SK-N-DZ (cell line): ENCODE measurements at regions not wholly inside any gene's neighbourhood (a gene's known extent, or its start where the extent isn't known, plus 50 kb on each side); places are given as distances from the start of the nearest gene placed in this dataset.

Experiments used
- DNase-seq: peaks from one replicate; pipeline ENCODE4 v3.0.0-alpha.2; 2015; ENCODE audit warnings: low spot score

DNA sequence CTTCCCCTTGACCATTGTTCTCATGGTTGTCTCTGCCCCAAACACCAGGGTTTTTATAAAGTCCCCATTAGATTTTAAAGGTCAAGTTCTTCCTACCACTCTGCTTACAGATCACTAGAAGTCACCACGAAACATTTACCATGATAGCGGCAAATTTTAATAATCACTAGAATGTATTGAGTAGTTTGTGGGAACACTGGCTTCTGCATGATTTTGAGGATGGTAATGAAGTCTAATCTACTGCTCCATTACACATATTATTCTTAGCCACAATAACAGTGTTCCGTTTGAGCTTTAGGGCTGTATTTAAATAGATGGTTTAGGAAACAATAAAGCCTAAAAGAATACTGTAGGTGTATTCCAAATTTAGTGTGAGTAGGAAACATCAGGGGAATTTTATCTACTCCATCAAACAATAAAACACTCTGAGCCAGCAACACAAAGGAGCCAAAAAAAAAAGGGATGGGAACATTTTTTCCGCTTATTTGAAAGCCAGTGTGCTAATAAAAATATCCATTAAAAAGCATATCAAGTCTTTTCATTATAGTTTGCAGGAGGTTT lies 49.7 kb downstream of the KLF12 start:
- no peak for DNase-seq

- no peak for DNase-seq
These were observed 51.5 kb downstream of the KLF12 start for GRCh38 chr13:74082741-74083160.

- no peak for DNase-seq
These were observed 53.4 kb downstream of the KLF12 start for GRCh38 chr13:74080762-74081161.

DNA sequence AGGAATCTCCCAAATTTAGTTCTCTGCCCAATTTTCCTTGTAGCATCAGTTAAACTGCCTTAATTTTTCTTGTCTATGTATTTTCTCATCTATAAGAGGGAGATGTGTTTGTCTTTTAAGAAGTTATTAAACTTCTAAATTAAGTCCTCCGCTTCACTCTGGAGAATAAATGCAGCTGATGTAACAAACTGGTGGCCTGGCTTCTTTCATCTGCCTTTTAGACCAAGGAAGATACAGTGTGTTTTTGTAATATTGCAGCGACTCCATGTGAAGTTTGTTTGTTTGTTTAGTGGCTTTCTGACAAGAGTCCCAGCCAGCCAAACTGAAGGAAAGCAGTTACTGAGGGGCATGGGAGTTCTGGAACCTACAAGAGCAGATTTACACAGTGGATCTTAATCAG lies 56.4 kb downstream of the KLF12 start:
- DNase-seq = no peak

DNA sequence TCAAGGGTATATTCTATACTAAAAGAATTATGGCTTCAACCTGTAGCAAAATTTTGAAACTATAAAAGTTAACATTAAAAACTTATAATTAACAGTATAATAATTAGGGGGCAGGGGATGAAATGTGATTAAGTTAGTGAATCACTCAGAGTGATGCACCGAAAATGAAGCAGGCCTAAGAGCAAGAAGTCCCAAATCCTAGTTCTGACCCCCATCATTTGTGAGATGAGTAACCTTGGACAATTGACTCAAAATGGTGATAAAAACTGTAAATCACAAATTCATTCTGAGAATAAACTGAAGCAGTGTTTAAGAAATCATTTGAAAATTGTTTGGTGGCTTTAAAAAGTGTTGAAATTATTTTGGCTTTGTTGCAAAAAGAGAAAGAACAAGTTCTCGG lies 56.8 kb downstream of the KLF12 start:
- DNase-seq = no peak

- DNase-seq = no peak
These were observed 59.5 kb downstream of the KLF12 start for GRCh38 chr13:74074723-74075122.

- DNase-seq = no peak
These were observed 60.9 kb downstream of the KLF12 start for GRCh38 chr13:74073274-74073673.

DNA sequence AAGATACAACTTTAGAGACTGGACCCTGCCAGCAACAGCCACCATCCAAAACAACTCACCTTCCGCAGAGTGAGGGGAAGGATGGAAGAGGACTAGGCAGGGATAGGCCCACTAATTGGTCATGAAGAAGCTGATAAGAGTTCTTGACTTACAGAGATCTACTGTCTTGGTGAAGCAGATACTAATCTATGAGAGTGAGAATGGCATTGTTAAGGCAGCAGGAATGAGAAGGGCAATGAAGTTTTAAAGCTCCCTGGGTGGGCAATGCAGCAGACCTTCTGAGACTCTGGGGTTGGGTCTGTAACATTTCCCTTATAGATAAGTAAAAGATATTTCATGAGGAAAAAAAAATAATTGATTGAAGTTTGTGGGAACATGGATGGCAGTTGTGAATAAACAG lies 63.7 kb downstream of the KLF12 start:
- DNase-seq = no peak

- no peak for DNase-seq
These were observed 64.1 kb downstream of the KLF12 start for GRCh38 chr13:74070065-74070464.

GRCh38 chr13:74068471-74068870 lies 65.7 kb downstream of the KLF12 start:
- no peak for DNase-seq

GRCh38 chr13:74067818-74068217 lies 66.4 kb downstream of the KLF12 start:
- no peak for DNase-seq

DNA sequence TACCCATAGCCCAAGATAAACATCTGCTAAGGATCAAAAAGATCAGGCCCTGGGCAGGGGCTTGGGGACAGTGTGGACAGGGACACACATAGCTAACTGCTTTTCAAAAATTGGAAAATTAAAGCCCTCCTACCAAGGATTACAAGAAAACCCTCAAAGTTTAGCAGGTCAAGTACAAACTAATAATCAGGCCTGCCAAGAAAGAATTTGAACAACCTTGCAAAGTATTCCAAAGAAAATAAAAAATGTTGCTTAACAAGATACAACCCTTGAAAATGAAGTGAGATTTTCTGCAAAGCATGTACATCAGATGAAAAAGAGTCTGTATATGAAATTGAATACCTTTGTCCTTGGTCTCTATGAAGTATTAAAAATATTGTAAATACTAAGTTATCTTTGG lies 67.3 kb downstream of the KLF12 start:
- no peak for DNase-seq

DNA sequence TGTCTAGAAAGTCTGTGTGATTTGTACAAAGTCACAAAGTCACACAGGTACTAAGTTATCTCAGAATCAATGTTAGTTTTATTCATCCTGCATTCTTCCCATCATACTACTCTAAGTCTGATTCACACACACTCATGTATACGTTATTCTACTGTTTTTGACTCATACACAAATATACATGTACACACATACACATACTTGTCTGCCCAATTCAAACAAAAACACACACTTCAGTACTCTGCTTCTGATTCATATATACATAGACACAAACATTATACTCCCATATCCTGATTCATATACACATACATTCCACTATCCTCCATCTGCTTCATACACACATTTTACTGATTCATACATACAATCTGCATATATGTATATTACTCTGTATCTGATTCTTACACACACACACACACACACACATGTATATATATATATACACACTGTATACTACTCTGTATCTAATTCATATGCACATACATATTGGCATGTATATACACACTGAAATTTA lies 69.3 kb downstream of the KLF12 start:
- no peak for DNase-seq

GRCh38 chr13:74063533-74064100 lies 70.6 kb downstream of the KLF12 start:
- DNase-seq = no peak

GRCh38 chr13:74062933-74063332 lies 71.3 kb downstream of the KLF12 start:
- no peak for DNase-seq

DNA sequence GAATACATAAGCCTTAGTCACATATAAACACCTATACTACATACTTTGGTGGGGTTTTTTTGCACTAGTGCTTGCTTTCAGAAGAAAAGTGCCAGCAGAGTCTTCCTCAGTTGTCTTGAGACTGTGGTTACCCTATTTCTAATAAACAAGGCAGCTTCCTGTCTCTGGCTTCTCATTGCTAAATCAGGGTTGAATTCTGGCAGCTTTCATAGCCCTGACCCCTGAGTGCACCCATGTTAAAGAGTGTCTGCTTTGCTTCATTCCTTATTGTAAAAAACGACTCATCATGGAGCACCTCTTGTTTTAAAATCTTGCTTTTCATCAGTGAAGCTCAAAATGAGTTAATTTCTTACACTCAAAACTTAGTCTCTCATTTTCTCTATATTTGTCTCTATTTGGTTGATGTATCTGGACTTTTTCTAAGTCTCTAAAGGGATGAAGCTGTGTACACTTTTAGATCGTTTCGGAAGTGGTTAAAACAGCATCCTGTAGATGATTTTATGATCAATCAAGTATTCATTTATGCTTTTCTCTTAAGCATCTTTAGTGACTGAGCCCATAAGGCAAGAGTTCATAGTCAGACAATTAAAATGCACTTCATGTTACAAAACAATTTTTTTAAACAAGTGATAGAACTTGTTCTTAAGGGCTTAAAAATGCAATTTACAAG lies 72.1 kb downstream of the KLF12 start:
- no peak for DNase-seq

DNA sequence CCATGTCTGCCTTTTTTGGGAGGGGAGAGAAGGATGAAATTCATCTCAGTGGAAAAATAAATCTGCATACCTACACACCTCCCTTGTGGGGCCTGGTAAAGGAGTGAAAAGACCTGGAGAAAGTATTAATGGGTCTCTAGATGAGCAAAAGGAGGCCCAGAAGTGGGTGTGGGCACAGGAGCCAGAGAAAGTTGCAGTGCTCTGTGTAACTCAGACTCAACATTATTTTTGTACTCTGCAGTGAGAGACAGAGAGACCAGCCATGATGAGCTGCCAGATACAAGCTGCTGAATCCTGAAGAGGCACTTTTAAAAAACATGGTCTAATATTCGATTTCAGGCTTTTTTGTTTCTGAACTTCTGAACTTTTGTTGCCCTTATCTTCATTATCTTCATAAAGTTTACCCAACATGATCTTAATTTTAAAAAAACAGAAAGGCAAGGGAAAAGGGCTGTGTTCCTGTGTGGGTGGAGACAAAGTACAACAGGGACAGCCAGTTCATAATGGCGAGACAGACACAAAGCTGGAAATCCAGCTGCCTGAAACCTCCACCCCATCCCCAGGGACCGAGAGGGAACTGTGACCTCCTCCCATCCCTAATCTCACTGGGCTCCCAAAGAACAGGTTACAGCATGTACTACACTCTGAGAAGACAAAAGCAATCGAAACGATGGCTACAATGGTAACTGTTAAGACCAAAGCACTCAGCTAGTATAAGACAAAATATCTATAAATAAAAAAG lies 77.2 kb downstream of the KLF12 start:
- peak; percentile 25 for DNase-seq

DNA sequence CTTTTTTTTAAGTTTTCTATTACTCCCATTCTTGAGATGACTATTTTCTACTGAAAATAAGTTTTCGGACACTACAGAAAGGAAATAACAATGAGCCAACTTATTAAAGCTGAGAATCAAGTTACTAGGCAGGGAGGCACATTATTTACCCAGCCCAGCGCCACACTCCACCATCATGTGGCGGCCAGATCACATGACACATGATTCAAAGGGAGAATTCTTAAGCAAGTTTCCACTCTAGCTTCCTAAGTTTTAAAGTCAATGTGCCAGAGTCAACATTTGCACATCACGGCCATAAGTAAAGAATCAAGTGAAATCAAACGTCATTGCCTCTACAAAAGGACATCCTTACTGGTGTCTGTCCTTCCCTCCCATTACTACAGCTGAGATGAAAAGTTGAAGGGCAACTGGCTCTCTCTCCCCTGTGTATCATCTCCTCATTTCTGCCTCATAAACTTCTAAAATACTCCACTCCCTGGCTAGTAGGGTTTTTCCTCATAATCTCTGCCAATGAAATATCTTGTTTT lies 81.7 kb downstream of the KLF12 start:
- no peak for DNase-seq

- no peak for DNase-seq
These were observed 85.4 kb downstream of the KLF12 start for GRCh38 chr13:74048756-74049155.

DNA sequence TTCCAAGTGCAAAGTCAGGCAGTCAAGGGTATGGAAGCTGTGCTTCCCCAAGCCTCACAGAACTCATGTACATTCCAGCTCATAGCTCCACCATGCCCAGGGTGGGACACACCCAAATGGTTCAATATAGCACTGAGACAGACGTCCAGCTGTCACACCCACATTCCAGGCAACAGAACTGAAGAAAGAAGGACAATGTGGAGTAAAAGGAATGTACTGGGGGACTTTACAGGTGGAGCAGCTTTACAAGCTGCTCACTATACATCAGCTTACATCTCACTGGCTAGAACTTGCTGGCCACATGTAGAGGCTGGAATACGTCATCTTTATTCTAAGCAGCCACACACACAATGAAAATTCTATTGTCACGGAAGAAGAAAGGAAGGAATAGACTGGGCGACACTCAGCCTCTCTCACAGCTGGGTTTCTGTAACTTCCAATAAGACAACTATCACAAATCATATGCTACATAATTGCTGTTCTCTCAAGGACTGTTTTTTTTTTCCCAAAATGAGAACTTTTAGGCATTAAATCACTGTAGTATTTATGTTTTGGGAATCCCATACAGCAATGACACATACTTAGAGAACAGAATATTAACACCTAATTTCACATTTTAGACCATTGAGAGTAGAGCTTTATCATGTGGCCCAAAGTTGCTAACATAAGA lies 86.1 kb downstream of the KLF12 start:
- DNase-seq = no peak

GRCh38 chr13:74046431-74046830 lies 87.8 kb downstream of the KLF12 start:
- no peak for DNase-seq

- no peak for DNase-seq
These were observed 88.6 kb downstream of the KLF12 start for GRCh38 chr13:74045583-74045982.
